ENCODE measurements at regions not wholly inside any gene's neighbourhood (a gene's known extent, or its start where the extent isn't known, plus 50 kb on each side); places are given as distances from the start of the nearest gene placed in this dataset.
A peak's percentile ranks its signal among the peaks of the same experiment; 100 is the strongest.

- no CpG with 5 or more reads among the region's 2 CpGs for WGBS (ENCODE audit: insufficient coverage, insufficient read length)
- H3K36me3 ChIP-seq (ENCODE audit: control insufficient read depth, insufficient read depth, low read length) = no peaks in the 10 kb centered on the region
- H3K27me3 ChIP-seq (ENCODE audit: control insufficient read depth, insufficient read depth, low read length) = 0 out of 2 replicates have a peak, but pooled peaks cover 1% of the 10 kb centered on the region
- H3K9me3 ChIP-seq (ENCODE audit: control insufficient read depth, insufficient read depth, low read length) = no peaks in the 10 kb centered on the region
- no peak overlapping the region for H3K27ac ChIP-seq (ENCODE audit: low read length)
- no peak for DNase-seq (ENCODE audit: low read depth, low spot score)
- H3K4me3 ChIP-seq (ENCODE audit: low read length) = no peak overlapping the region
- H3K4me1 ChIP-seq (ENCODE audit: control insufficient read depth, insufficient read depth, low read length) = no peaks in the 10 kb centered on the region
Measured at GRCh38 chr3:130259166-130259874, 86.2 kb upstream of the COL6A5 start.

DNA sequence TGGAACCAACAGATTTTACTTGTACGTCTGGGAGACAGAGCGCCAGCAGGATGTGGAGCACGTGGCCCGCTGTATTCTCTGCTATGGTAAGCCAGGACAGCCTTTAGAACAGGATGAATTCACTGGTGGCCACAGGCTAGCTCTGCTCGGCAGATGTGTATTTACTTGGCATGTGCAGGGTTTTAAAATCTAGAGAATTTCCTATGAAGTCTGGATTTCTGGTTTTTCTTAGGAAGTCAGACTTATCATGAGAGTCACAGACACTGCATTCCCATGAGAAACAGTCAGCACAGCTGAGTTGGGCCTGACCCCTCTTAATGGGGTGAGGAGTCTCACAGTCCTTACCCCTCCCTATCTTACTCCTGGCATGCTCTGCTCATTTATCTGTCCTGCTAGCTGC lies 84.6 kb upstream of the COL6A5 start:
- no peak for DNase-seq (ENCODE audit: low read depth, low spot score)
- Histone ChIP-seq H3K36me3 (ENCODE audit: control insufficient read depth, insufficient read depth, low read length) (no peaks in the 10 kb centered on the region), H3K4me1 (ENCODE audit: control insufficient read depth, insufficient read depth, low read length) (no peaks in the 10 kb centered on the region), H3K4me3 (ENCODE audit: low read length) (no peak overlapping the region), H3K27ac (ENCODE audit: low read length) (no peak overlapping the region), H3K27me3 (ENCODE audit: control insufficient read depth, insufficient read depth, low read length) (0 out of 2 replicates have a peak, but pooled peaks cover 1% of the 10 kb centered on the region), H3K9me3 (ENCODE audit: control insufficient read depth, insufficient read depth, low read length) (no peaks in the 10 kb centered on the region)
- no CpG with 5 or more reads among the region's 5 CpGs for WGBS (ENCODE audit: insufficient coverage, insufficient read length)

DNA sequence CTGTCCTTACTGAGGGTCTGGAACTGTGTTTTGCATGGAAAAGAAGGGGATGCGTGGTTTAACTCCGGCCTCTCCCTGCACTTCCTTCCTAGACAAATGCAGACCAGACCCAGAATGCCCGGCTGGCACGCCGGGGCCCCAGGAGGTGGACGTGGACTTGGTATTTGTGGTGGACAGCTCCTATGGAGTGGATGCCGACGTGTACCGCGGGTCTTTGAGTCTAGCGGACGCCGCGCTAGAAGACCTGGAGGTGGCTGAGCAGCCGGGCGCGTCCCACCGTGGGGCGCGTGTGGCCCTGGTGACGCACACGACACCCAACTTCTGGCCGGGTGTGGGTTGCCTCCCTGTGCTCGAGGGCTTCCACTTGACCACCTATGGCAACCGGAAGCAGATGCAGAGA lies 81.8 kb upstream of the COL6A5 start:
- DNase-seq (ENCODE audit: low read depth, low spot score) = no peak
- no CpG with 5 or more reads among the region's 25 CpGs for WGBS (ENCODE audit: insufficient coverage, insufficient read length)
- H3K36me3 ChIP-seq (ENCODE audit: control insufficient read depth, insufficient read depth, low read length) = no peaks in the 10 kb centered on the region
- no peaks in the 10 kb centered on the region for H3K9me3 ChIP-seq (ENCODE audit: control insufficient read depth, insufficient read depth, low read length)
- no peaks in the 10 kb centered on the region for H3K4me1 ChIP-seq (ENCODE audit: control insufficient read depth, insufficient read depth, low read length)
- no peak overlapping the region for H3K4me3 ChIP-seq (ENCODE audit: low read length)
- no peak overlapping the region for H3K27ac ChIP-seq (ENCODE audit: low read length)
- H3K27me3 ChIP-seq (ENCODE audit: control insufficient read depth, insufficient read depth, low read length) = 0 out of 2 replicates have a peak, but pooled peaks cover 1% of the 10 kb centered on the region

DNA sequence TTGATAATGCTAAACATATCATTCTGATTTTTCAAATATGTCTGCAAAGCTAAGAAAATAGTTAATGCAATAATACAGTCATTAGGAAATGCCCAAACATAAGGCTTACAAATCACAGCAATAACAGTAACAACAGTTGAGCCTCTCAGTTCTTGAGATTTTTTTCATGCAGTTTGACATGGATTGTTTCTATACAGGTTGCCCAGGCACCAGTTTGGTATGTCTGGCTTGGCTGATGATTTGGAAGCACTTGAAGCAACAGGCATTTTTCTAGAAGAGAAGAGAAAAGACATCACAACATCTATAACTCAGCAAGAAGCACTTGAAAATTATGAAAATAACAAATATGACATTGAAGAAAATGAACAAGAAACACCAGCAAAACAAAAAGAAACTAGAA lies 78.7 kb upstream of the COL6A5 start:
- no peaks in the 10 kb centered on the region for H3K27me3 ChIP-seq (ENCODE audit: control insufficient read depth, insufficient read depth, low read length)
- H3K9me3 ChIP-seq (ENCODE audit: control insufficient read depth, insufficient read depth, low read length) = no peaks in the 10 kb centered on the region
- H3K36me3 ChIP-seq (ENCODE audit: control insufficient read depth, insufficient read depth, low read length) = no peaks in the 10 kb centered on the region
- H3K4me3 ChIP-seq (ENCODE audit: low read length) = no peak overlapping the region
- H3K4me1 ChIP-seq (ENCODE audit: control insufficient read depth, insufficient read depth, low read length) = no peaks in the 10 kb centered on the region
- DNase-seq (ENCODE audit: low read depth, low spot score) = no peak
- H3K27ac ChIP-seq (ENCODE audit: low read length) = no peak overlapping the region

DNA sequence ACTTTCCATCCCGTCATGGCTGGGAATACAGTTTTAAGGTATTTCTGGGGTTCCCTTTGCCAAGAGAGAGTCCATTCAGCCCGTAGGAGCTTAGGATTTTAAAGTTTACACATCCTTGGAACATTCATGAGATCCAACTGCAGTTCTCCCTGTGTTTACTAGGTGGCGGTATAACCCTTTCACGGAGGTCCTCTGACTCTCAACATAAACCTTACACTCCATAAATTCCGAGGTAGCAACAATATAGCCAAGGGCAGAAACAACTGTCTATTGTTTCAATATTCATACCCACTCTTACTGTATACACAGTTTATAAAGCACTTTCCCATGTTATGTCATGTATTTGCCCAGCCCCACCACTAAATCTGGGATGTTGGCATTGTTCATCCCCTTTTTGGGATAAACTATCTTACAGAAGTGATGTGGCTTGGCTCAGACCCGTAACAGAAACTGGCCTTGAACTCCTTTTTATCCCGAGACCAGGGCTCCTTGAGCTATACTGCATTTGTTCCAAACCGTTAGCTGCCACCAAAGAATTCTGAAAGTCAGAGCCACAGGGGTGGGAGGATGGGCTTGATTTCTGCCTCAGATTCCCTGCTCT lies 69.2 kb upstream of the COL6A5 start:
- WGBS (ENCODE audit: insufficient coverage, insufficient read length) = no CpG with 5 or more reads among the region's 8 CpGs
- DNase-seq (ENCODE audit: low read depth, low spot score) = peak; percentile 35
- no peaks in the 10 kb centered on the region; the same call in 1 of the 2 replicates for H3K4me1 ChIP-seq (ENCODE audit: control insufficient read depth, insufficient read depth, low read length)
- H3K9me3 ChIP-seq (ENCODE audit: control insufficient read depth, insufficient read depth, low read length) = no peaks in the 10 kb centered on the region
- no peak overlapping the region for H3K27ac ChIP-seq (ENCODE audit: low read length)
- H3K4me3 ChIP-seq (ENCODE audit: low read length) = no peak overlapping the region
- no peaks in the 10 kb centered on the region for H3K36me3 ChIP-seq (ENCODE audit: control insufficient read depth, insufficient read depth, low read length)
- no peaks in the 10 kb centered on the region for H3K27me3 ChIP-seq (ENCODE audit: control insufficient read depth, insufficient read depth, low read length)

- H3K27me3 ChIP-seq (ENCODE audit: control insufficient read depth, insufficient read depth, low read length) = no peaks in the 10 kb centered on the region
- DNase-seq (ENCODE audit: low read depth, low spot score) = no peak
- no CpG with 5 or more reads among the region's 1 CpG for WGBS (ENCODE audit: insufficient coverage, insufficient read length)
- no peaks in the 10 kb centered on the region for H3K36me3 ChIP-seq (ENCODE audit: control insufficient read depth, insufficient read depth, low read length)
- H3K4me1 ChIP-seq (ENCODE audit: control insufficient read depth, insufficient read depth, low read length) = no peaks in the 10 kb centered on the region
- H3K27ac ChIP-seq (ENCODE audit: low read length) = no peak overlapping the region
- H3K9me3 ChIP-seq (ENCODE audit: control insufficient read depth, insufficient read depth, low read length) = no peaks in the 10 kb centered on the region
- H3K4me3 ChIP-seq (ENCODE audit: low read length) = no peak overlapping the region
Measured at GRCh38 chr3:130288670-130289069, 56.8 kb upstream of the COL6A5 start.

GRCh38 chr3:130291148-130291547 lies 54.3 kb upstream of the COL6A5 start:
- no CpG with 5 or more reads among the region's 2 CpGs for WGBS (ENCODE audit: insufficient coverage, insufficient read length)
- Histone ChIP-seq H3K9me3 (ENCODE audit: control insufficient read depth, insufficient read depth, low read length) (no peaks in the 10 kb centered on the region), H3K4me3 (ENCODE audit: low read length) (no peak overlapping the region), H3K27me3 (ENCODE audit: control insufficient read depth, insufficient read depth, low read length) (no peaks in the 10 kb centered on the region), H3K36me3 (ENCODE audit: control insufficient read depth, insufficient read depth, low read length) (no peaks in the 10 kb centered on the region), H3K4me1 (ENCODE audit: control insufficient read depth, insufficient read depth, low read length) (no peaks in the 10 kb centered on the region), H3K27ac (ENCODE audit: low read length) (no peak overlapping the region)
- no peak for DNase-seq (ENCODE audit: low read depth, low spot score)

GRCh38 chr3:130293247-130293646 lies 52.2 kb upstream of the COL6A5 start:
- no peak overlapping the region for H3K4me3 ChIP-seq (ENCODE audit: low read length)
- no peaks in the 10 kb centered on the region for H3K36me3 ChIP-seq (ENCODE audit: control insufficient read depth, insufficient read depth, low read length)
- H3K9me3 ChIP-seq (ENCODE audit: control insufficient read depth, insufficient read depth, low read length) = no peaks in the 10 kb centered on the region
- H3K27ac ChIP-seq (ENCODE audit: low read length) = no peak overlapping the region
- no peaks in the 10 kb centered on the region for H3K4me1 ChIP-seq (ENCODE audit: control insufficient read depth, insufficient read depth, low read length)
- no peaks in the 10 kb centered on the region for H3K27me3 ChIP-seq (ENCODE audit: control insufficient read depth, insufficient read depth, low read length)
- DNase-seq (ENCODE audit: low read depth, low spot score) = no peak

Data from iPS DF 6.9 (cell line).